Immature natural killer cell (primary cell): ENCODE measurements at regions not wholly inside any gene's neighbourhood (a gene's known extent, or its start where the extent isn't known, plus 50 kb on each side); places are given as distances from the start of the nearest gene placed in this dataset.
"Not testable (repeated sequence)": the region's sequence is repeated elsewhere in the genome, so short reads cannot be mapped to it uniquely, and the experiment has no call there.

Experiments
- DNase-seq, 3 donors: peaks; one replicate each; pipeline ENCODE4 v3.0.0; 2022; ENCODE audit warnings: mixed read lengths in 1 of 3
- H3K27ac Mint-ChIP-seq, 6 donors: one replicate each; pipeline ENCODE4 v1.8.0; 2020; ENCODE audit warnings: mixed read lengths in 6 of 6, mild to moderate bottlenecking in 5 of 6, inconsistent platforms in 4 of 6, moderate library complexity in 3 of 6
- H3K27me3 Mint-ChIP-seq, 3 donors: one replicate each; pipeline ENCODE4 v1.8.0; 2020 to 2021; ENCODE audit warnings: low read depth in 3 of 3, mild to moderate bottlenecking in 3 of 3, mixed read lengths in 3 of 3, moderate library complexity in 3 of 3, inconsistent platforms in 1 of 3
- H3K36me3 Mint-ChIP-seq, 3 donors: one replicate each; pipeline ENCODE4 v1.8.0; 2020; ENCODE audit warnings: mixed read lengths in 3 of 3, inconsistent platforms in 2 of 3, mild to moderate bottlenecking in 2 of 3
- H3K4me1 Mint-ChIP-seq, 2 donors: one replicate each; pipeline ENCODE4 v1.8.0; 2020; ENCODE audit warnings: inconsistent platforms in 2 of 2, mild to moderate bottlenecking in 2 of 2, mixed read lengths in 2 of 2, moderate library complexity in 1 of 2
- H3K4me3 Mint-ChIP-seq, 5 donors: one replicate each; pipeline ENCODE4 v1.8.0; 2020; ENCODE audit warnings: mild to moderate bottlenecking in 5 of 5, mixed read lengths in 5 of 5, inconsistent platforms in 3 of 5, moderate library complexity in 3 of 5
- H3K9me3 Mint-ChIP-seq, 6 donors: one replicate each; pipeline ENCODE4 v1.8.0; 2020; ENCODE audit warnings: mild to moderate bottlenecking in 6 of 6, mixed read lengths in 6 of 6, inconsistent platforms in 4 of 6, moderate library complexity in 3 of 6

DNA sequence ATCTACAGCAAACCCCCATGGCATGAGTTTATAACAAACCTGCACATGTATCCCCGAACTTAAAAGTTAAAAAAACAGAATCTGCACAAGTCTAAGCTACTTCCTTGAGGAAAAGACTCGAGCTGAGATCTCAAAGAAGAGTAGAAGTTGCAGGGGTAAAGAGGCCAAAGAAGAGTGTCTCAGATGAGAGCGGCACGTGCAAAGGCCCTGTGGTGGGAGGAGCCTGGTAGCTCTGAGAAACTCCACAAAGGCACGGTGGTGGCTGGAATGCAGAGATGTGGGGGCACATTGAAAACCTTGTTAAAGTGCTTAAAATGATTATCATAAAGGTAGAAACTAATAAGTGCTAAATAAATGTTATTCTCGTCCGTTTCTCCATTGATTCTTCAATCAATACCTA, 103.2 kb upstream of the GRK3 start:
- no peak for DNase-seq
- Mint-ChIP-seq H3K36me3 (peaks cover 19 to 46% (median 24%) of the 10 kb centered on the region in 3 donors), H3K4me3 (no peak overlapping the region), H3K9me3 (no peaks in the 10 kb centered on the region), H3K27ac (peak overlapping the region in 1 of 6 donors; percentile 53), H3K4me1 (peaks cover 3 to 7% of the 10 kb centered on the region in 2 donors), H3K27me3 (peaks cover 0 to 3% (median 0%) of the 10 kb centered on the region in 3 donors)

DNA sequence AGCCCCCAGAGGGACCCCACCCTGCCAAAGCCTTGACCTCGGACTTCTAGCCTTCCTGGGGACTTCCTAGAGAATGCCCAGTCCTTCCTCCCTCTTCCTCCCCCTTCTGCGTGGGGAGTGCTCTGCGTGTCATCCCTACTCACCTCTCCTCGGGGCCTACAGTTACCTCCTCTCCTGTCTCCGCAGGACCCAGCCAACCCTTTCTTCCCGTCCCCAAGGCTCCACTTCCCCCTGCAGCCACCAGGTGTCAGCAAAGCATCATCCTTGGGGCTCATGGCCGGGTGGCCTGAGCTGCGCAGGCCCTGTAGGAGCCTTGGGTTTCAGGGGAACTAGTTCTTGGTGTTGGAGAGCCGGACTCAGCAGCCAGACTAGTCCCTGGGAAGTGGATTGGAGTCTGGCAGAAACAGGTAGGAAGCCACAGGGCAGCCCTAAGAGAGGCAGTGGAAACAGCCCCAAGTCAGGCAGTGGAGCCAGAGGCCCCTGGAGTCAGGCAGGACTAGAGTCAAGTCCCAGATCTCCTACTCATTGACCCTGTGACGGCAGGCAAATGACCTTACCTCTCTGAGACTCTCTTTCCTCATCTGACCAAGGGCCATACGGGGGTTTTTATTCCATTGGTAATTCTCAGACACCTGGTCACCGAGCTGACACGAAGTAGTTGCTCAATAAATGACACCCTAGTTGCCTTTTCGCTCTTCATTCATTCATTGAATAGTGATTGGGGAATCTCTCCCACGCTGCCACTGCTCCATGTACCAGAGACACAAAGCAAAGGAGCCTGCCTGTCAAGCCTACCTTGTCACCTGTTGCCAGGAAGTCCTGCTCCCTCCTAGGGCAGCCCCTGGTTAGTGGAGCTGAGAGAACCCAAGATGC, 101.8 kb upstream of the GRK3 start:
- not testable (repeated sequence) for H3K4me1 Mint-ChIP-seq, H3K4me3 Mint-ChIP-seq, H3K27me3 Mint-ChIP-seq, H3K9me3 Mint-ChIP-seq
- DNase-seq: peak; percentile 43 to 52 (median 47)
- Mint-ChIP-seq H3K36me3 (peaks cover 19 to 41% (median 21%) of the 10 kb centered on the region in 3 donors), H3K27ac (peak overlapping the region in 2 of 6 donors; percentile 38 to 60)

DNA sequence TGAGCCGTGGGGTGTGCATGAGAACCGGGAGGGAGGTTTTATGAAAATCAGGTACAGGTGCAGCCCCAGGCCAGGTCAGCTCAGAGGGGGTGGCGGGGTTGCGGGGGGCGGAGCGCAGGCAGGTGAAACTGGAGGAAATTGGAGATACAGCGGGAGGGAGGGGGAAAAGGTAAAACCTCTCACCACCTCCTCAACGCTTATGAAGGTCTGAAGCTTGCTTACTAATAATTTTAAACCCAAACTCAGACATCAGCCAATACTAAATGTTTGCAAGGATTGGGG, 101.2 kb upstream of the GRK3 start:
- H3K36me3 Mint-ChIP-seq: peaks cover 19 to 41% (median 21%) of the 10 kb centered on the region in 3 donors
- H3K27me3 Mint-ChIP-seq, H3K9me3 Mint-ChIP-seq, H3K4me1 Mint-ChIP-seq, H3K27ac Mint-ChIP-seq, DNase-seq, H3K4me3 Mint-ChIP-seq: not testable (repeated sequence)

- DNase-seq, H3K27me3 Mint-ChIP-seq, H3K4me3 Mint-ChIP-seq, H3K27ac Mint-ChIP-seq, H3K9me3 Mint-ChIP-seq, H3K4me1 Mint-ChIP-seq: not testable (repeated sequence)
- peaks cover 15 to 32% (median 20%) of the 10 kb centered on the region in 3 donors for H3K36me3 Mint-ChIP-seq
These were observed 100.1 kb upstream of the GRK3 start for GRCh38 chr22:25464326-25464725.

DNA sequence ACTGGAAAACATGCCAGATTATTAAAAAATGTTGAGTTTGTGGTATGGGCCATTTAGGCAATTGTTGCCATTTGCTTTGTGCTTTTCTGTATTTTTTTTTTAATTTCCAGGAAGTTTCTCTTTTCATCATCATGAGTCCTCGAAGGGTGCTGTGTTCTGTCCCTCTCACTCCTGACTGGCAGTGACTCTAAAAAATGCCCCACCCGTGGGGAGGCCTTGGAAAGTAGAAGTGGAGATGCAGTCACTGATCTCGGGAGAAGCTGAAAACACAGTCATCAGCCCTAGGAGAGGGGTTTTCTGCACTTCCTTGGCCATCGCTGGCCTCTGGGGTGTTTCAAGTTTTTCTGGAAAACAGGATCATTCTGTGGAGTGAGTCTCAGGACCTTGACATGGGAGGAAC, 98.5 kb upstream of the GRK3 start:
- peak overlapping the region in 1 of 6 donors; percentile 13 for H3K27ac Mint-ChIP-seq
- no peak overlapping the region for H3K4me3 Mint-ChIP-seq
- H3K27me3 Mint-ChIP-seq: peaks cover 0 to 3% (median 0%) of the 10 kb centered on the region in 3 donors
- peaks cover 8 to 18% (median 16%) of the 10 kb centered on the region in 3 donors for H3K36me3 Mint-ChIP-seq
- H3K4me1 Mint-ChIP-seq: peaks cover 0 to 7% of the 10 kb centered on the region in 2 donors
- no peaks in the 10 kb centered on the region for H3K9me3 Mint-ChIP-seq
- no peak for DNase-seq

DNA sequence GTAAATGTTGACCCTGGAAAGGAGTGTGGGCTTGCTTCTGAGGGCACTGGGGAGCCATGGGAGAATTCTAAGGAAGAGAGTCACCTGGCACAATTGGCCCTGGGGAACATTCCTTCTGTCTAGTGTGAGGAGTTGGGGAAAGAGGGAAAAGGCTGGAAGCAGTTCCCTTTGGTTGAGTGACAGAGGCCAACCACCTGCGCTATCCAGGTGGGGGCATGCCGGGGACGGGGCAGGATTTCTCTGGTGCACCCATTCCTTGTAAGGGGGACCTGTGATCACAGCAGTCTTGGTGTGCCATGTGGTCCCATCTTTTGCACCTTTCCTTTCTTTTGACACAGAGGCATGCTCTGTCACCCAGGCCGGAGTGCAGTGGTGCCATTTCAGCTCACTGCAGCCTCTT, 92.1 kb upstream of the GRK3 start:
- Mint-ChIP-seq H3K4me3 (no peak overlapping the region), H3K27ac (no peak overlapping the region)
- no peak for DNase-seq

DNA sequence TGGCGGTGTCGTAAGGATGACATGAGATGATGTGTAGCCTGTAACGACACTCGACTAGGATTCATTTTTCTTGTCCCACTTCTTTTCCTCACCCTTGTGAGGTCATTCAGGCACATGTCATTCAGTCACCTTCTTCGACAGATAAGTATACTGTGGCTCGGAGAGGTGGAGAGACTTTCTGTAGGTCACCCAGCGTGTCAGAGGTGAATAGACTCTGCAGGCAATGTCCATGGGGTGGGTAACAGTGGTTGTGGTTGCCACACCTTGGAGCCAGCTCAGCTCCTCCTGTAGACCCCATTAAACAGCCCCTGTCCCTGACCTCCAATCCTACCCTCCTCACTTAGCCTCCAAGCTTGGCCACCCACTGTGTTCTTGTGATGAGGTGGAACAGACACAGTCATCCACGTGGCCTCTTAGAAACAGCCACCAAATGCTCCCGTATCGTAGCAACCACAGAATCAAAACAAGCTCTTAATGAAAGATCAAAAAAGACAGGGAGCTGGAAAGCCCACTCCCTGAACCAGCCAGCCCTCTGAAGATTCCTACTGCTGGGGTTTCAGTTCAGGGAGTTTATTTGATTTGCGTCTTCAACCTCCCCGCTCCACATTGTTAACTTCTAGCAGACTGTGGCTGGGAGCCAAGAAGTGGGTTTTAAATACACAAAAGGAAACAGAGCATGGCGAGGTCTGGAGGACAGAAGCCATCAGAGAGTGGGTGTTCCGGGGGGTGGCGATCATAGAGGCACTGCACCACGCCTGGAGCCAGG, 89.0 kb upstream of the GRK3 start:
- Mint-ChIP-seq H3K27me3 (peaks cover 0 to 2% (median 0%) of the 10 kb centered on the region in 3 donors), H3K36me3 (peaks cover 0 to 10% (median under 1%) of the 10 kb centered on the region in 3 donors), H3K4me3 (no peak overlapping the region), H3K4me1 (no peaks in the 10 kb centered on the region), H3K27ac (no peak overlapping the region), H3K9me3 (no peaks in the 10 kb centered on the region)
- no peak for DNase-seq

More for the DNA sequence above, 92.1 kb upstream of the GRK3 start:
- H3K36me3 Mint-ChIP-seq: peaks cover 0 to 4% (median 3%) of the 10 kb centered on the region in 3 donors
- H3K27me3 Mint-ChIP-seq: peaks cover 0 to 2% (median 0%) of the 10 kb centered on the region in 3 donors
- no peaks in the 10 kb centered on the region for H3K9me3 Mint-ChIP-seq
- H3K4me1 Mint-ChIP-seq: no peaks in the 10 kb centered on the region

DNA sequence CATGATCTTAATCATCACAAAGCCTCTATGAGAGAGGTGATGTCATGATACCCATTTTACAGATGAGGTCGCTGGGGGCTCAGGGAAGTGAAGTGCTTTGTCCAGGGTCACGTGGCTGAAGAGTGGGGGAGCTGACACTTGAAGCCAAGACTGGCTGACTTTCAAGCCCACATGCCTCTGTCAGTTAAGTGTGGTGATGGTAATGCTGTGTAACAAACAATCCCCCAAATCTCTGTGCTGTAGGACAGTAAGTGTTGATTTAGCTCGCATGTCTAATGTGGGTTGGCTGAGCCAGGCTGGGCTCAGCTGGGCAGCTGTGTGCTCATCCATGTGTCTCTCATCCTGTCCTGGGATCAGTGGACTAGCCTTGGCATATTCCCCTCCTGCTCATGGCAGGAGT, 87.1 kb upstream of the GRK3 start:
- Mint-ChIP-seq H3K4me1 (no peaks in the 10 kb centered on the region), H3K36me3 (peaks cover 1 to 25% (median 10%) of the 10 kb centered on the region in 3 donors), H3K4me3 (no peak overlapping the region), H3K27me3 (no peaks in the 10 kb centered on the region), H3K9me3 (no peaks in the 10 kb centered on the region), H3K27ac (no peak overlapping the region)
- no peak for DNase-seq

DNA sequence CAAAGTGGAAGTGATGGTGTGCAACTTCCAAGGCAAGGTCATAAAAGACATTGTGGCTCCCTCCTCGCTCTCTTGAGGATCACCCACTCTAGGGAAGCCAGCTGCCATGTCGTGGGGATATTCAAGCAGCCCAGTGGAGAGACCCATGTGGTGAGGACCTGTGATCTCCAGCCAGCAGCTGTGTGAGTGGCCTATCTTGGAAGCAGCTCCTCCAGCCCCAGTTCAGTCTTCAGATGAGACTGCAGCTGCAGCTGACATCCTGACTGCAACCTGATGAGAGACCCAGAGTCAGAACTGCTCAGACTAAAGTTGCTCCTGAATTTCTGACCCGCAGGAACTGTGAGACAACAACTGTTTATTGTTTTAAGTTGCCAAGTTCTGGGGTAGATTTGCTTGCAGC, 86.4 kb upstream of the GRK3 start:
- Mint-ChIP-seq H3K27ac (no peak overlapping the region), H3K4me1 (no peaks in the 10 kb centered on the region), H3K27me3 (no peaks in the 10 kb centered on the region), H3K36me3 (peaks cover 8 to 28% (median 13%) of the 10 kb centered on the region in 3 donors), H3K9me3 (no peaks in the 10 kb centered on the region), H3K4me3 (no peak overlapping the region)
- no peak for DNase-seq

GRCh38 chr22:25478528-25478927, 85.9 kb upstream of the GRK3 start:
- peaks cover 9 to 29% (median 13%) of the 10 kb centered on the region in 3 donors for H3K36me3 Mint-ChIP-seq
- H3K4me1 Mint-ChIP-seq: no peaks in the 10 kb centered on the region
- DNase-seq: no peak
- H3K27ac Mint-ChIP-seq: no peak overlapping the region
- no peaks in the 10 kb centered on the region for H3K9me3 Mint-ChIP-seq
- H3K27me3 Mint-ChIP-seq: no peaks in the 10 kb centered on the region
- H3K4me3 Mint-ChIP-seq: no peak overlapping the region

GRCh38 chr22:25480868-25481267, 83.6 kb upstream of the GRK3 start:
- H3K4me3 Mint-ChIP-seq, DNase-seq, H3K9me3 Mint-ChIP-seq, H3K27ac Mint-ChIP-seq, H3K4me1 Mint-ChIP-seq, H3K27me3 Mint-ChIP-seq: not testable (repeated sequence)
- peaks cover 17 to 48% (median 23%) of the 10 kb centered on the region in 3 donors for H3K36me3 Mint-ChIP-seq

DNA sequence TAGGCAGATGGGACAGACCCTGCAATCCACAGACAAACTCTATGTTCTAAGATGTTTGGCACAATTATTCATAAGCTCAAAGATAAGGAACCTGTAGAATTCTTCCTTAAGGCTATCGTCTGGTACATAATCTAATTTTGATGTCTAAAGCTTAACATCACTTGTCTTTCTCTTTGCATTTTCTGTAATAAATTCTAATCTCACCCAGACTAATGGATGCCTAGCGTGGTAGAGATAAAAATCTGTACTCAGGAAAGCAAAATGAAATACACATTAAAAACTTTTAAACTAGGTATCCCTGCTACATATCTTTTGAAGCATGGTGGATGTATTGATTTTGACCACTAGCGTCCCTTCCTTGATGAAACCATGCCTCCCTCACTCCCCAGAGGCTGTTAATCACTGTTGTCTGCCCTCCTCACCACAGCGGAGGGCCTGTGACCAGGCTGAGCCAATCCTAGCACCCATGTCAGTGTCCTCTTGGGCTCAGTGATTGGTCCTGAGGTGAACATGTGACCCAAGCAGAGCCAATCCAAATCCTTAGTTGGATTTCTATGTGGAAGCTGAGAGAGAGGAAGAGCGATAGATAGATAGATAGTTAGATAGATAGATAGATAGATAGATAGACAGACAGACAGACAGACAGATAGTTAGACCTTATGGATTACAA, 82.2 kb upstream of the GRK3 start:
- Mint-ChIP-seq H3K27me3 (no peaks in the 10 kb centered on the region), H3K4me3 (no peak overlapping the region), H3K9me3 (no peaks in the 10 kb centered on the region), H3K36me3 (peaks cover 17 to 49% (median 23%) of the 10 kb centered on the region in 3 donors), H3K4me1 (no peaks in the 10 kb centered on the region), H3K27ac (no peak overlapping the region)
- DNase-seq: no peak

DNA sequence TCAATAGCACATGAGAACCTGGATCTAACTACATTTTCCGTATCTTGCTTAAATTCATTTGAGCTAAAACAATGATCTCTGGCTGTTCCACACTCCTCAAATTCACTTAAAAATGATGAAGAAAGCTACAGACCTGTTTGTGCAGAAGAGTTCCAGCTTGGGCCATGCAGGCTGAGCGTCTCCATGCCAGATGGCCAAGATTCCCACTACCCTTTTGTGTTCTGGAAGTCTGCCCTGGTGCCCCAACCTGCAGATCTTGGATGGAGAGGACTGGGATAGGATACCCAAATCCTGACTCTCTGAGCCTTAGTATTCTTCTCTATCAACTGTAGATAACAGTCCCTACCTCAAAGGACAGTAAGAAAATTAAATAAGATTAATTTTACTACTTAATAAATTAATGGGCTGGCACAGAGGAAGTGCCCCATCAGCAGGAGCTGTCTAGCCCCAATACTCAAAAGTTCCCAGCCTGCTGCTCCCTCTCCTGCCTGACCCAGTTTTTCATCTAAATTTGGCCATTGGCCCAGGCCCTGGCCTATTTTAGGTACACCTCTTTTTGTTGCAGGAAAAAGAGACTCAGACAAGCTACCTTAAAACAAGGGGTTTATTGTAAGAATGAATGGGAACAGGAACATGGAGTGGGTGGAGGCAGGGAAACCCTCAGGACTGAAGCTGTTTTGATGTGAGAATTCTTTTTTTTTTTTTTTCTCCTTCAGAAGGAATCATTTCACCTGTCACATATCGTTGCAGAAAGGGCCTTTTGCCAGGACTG, 81.4 kb upstream of the GRK3 start:
- Mint-ChIP-seq H3K4me3 (no peak overlapping the region), H3K36me3 (peaks cover 21 to 46% (median 24%) of the 10 kb centered on the region in 3 donors), H3K27ac (peak overlapping the region in 1 of 6 donors; percentile 69)

More for the DNA sequence above, 81.4 kb upstream of the GRK3 start:
- H3K27me3 Mint-ChIP-seq: no peaks in the 10 kb centered on the region
- H3K9me3 Mint-ChIP-seq: no peaks in the 10 kb centered on the region
- peaks cover 0 to under 1% of the 10 kb centered on the region in 2 donors for H3K4me1 Mint-ChIP-seq
- DNase-seq: no peak
